GM23338 (cell line): ENCODE measurements at regions not wholly inside any gene's neighbourhood (a gene's known extent, or its start where the extent isn't known, plus 50 kb on each side); places are given as distances from the start of the nearest gene placed in this dataset.

ENCODE experiments used
- ATAC-seq: fragments of 200-7000 bp; cut with Tn5 transposase; 3 replicates; pipeline ENCODE4 v1.9.1; 2020
- DNase-seq: peaks from one replicate; pipeline ENCODE4 v3.0.0-alpha.2; 2015; ENCODE audit warnings: low spot score
- H2AFZ ChIP-seq: fragments of 200-600 bp; sonication (generic); 2 replicates; pipeline ENCODE4 v1.8.0; 2016; ENCODE audit warnings: antibody characterized with exemption, mild to moderate bottlenecking, moderate library complexity
- H3F3A ChIP-seq: fragments of 200-600 bp; sonication (generic); replicated peaks from 2 replicates; pipeline ENCODE4 v1.8.0; 2017; ENCODE audit warnings: antibody characterized with exemption, mixed run types, low read depth
- H3K27ac ChIP-seq: fragments of 200-600 bp; sonication (generic); 2 replicates; pipeline ENCODE4 v1.6.1; 2016; ENCODE audit warnings: low read depth
- H3K27me3 ChIP-seq: fragments of 200-600 bp; sonication (generic); 2 replicates; pipeline ENCODE4 v1.8.0; 2016; ENCODE audit warnings: mild to moderate bottlenecking, mixed run types, moderate library complexity; ENCODE audit not compliant: insufficient read depth
- H3K36me3 ChIP-seq: fragments of 200-600 bp; sonication (generic); 2 replicates; pipeline ENCODE4 v1.8.0; 2016; ENCODE audit warnings: mild to moderate bottlenecking; ENCODE audit not compliant: insufficient read depth
- H3K4me1 ChIP-seq: fragments of 200-600 bp; sonication (generic); 2 replicates; pipeline ENCODE4 v1.8.0; 2016; ENCODE audit warnings: mild to moderate bottlenecking, moderate library complexity; ENCODE audit not compliant: insufficient read depth
- H3K4me2 ChIP-seq: fragments of 200-600 bp; sonication (generic); 2 replicates; pipeline ENCODE4 v1.7.1; 2017; ENCODE audit warnings: mixed run types
- H3K4me3 ChIP-seq: fragments of 200-600 bp; sonication (generic); 2 replicates; pipeline ENCODE4 v1.6.1; 2016; ENCODE audit warnings: mixed run types
- H3K79me2 ChIP-seq: fragments of 200-600 bp; sonication (generic); replicated peaks from 2 replicates; pipeline ENCODE4 v1.8.0; 2017; ENCODE audit warnings: mild to moderate bottlenecking; ENCODE audit not compliant: insufficient read depth
- H3K9me2 ChIP-seq: fragments of 200-600 bp; sonication (generic); 2 replicates; pipeline ENCODE4 v1.8.0; 2017; ENCODE audit not compliant: insufficient read depth
- H4K20me1 ChIP-seq: fragments of 200-600 bp; sonication (generic); replicated peaks from 2 replicates; pipeline ENCODE4 v1.8.0; 2017; ENCODE audit warnings: mild to moderate bottlenecking; ENCODE audit not compliant: insufficient read depth
- H3K27ac Mint-ChIP-seq: 2 replicates; pipeline ENCODE4 v1.8.0; 2020; ENCODE audit warnings: inconsistent platforms, mild to moderate bottlenecking, moderate library complexity, mixed read lengths
- H3K27me3 Mint-ChIP-seq: 3 replicates; pipeline ENCODE4 v1.8.0; 2022; ENCODE audit warnings: low read depth, mild to moderate bottlenecking, moderate library complexity, mixed read lengths, inconsistent platforms; ENCODE audit not compliant: insufficient read depth, poor library complexity
- H3K36me3 Mint-ChIP-seq: 3 replicates; pipeline ENCODE4 v1.8.0; 2021; ENCODE audit warnings: low read depth, mild to moderate bottlenecking, inconsistent platforms, moderate library complexity, mixed read lengths
- H3K4me1 Mint-ChIP-seq: 3 replicates; pipeline ENCODE4 v1.8.0; 2020; ENCODE audit warnings: mild to moderate bottlenecking, inconsistent platforms, mixed read lengths
- H3K4me3 Mint-ChIP-seq: 3 replicates; pipeline ENCODE4 v1.8.0; 2021; ENCODE audit warnings: moderate library complexity, mild to moderate bottlenecking, inconsistent platforms, mixed read lengths
- H3K9me3 Mint-ChIP-seq: 3 replicates; pipeline ENCODE4 v1.8.0; 2020; ENCODE audit warnings: moderate library complexity, mild to moderate bottlenecking, inconsistent platforms, mixed read lengths
- CREB1 ChIP-seq: fragments of 250-450 bp; sonication (Bioruptor Pico); IDR thresholded peaks from 2 replicates; pipeline ENCODE4 v1.5.0; 2020; ENCODE audit warnings: low read depth, mild to moderate bottlenecking, moderate library complexity
- EZH2 ChIP-seq: fragments of 200-600 bp; sonication (generic); IDR thresholded peaks from one replicate; pipeline ENCODE4 v1.8.0; 2017; ENCODE audit warnings: antibody characterized with exemption, mild to moderate bottlenecking, low read depth; ENCODE audit not compliant: unreplicated experiment
- EZH2phosphoT487 ChIP-seq: fragments of 200-600 bp; sonication (generic); IDR thresholded peaks from one replicate; pipeline ENCODE4 v1.8.1; 2018; ENCODE audit warnings: antibody characterized with exemption; ENCODE audit not compliant: unreplicated experiment
- JUNB ChIP-seq: IDR thresholded peaks from one replicate; pipeline ENCODE4 v1.6.1; 2016; ENCODE audit warnings: antibody characterized with exemption; ENCODE audit not compliant: unreplicated experiment
- NANOG ChIP-seq: IDR thresholded peaks from 2 replicates; pipeline ENCODE4 v1.6.1; 2016; ENCODE audit warnings: antibody characterized with exemption, borderline replicate concordance
- STAT1 ChIP-seq: IDR thresholded peaks from one replicate; pipeline ENCODE4 v1.6.1; 2016; ENCODE audit warnings: antibody characterized with exemption; ENCODE audit not compliant: unreplicated experiment
- ZNF114 ChIP-seq: fragments of 250-450 bp; sonication (Bioruptor Pico); IDR thresholded peaks from 2 replicates; pipeline ENCODE4 v1.5.0; 2020; ENCODE audit warnings: mild to moderate bottlenecking, moderate library complexity
- ZNF331 ChIP-seq: fragments of 250-450 bp; sonication (Bioruptor Pico); IDR thresholded peaks from 2 replicates; pipeline ENCODE4 v1.5.0; 2020; ENCODE audit warnings: low read depth, mild to moderate bottlenecking, moderate library complexity
- TF ChIP-seq, protein P1 (sequence below): IDR thresholded peaks from one replicate; pipeline ENCODE4 v1.6.1; 2018; ENCODE audit warnings: antibody characterized with exemption; ENCODE audit not compliant: unreplicated experiment
- TF ChIP-seq, protein P2 (sequence below), 2 experiments: fragments of 200-600 bp in 1 of 2; sonication (generic) in 1 of 2; conservative IDR thresholded peaks; 2 replicates each; pipeline versions ENCODE4 v1.5.1 to v1.6.1; 2016 to 2017; ENCODE audit warnings: antibody characterized with exemption in 2 of 2, low read depth in 2 of 2, mild to moderate bottlenecking in 2 of 2, moderate library complexity in 1 of 2

DNA sequence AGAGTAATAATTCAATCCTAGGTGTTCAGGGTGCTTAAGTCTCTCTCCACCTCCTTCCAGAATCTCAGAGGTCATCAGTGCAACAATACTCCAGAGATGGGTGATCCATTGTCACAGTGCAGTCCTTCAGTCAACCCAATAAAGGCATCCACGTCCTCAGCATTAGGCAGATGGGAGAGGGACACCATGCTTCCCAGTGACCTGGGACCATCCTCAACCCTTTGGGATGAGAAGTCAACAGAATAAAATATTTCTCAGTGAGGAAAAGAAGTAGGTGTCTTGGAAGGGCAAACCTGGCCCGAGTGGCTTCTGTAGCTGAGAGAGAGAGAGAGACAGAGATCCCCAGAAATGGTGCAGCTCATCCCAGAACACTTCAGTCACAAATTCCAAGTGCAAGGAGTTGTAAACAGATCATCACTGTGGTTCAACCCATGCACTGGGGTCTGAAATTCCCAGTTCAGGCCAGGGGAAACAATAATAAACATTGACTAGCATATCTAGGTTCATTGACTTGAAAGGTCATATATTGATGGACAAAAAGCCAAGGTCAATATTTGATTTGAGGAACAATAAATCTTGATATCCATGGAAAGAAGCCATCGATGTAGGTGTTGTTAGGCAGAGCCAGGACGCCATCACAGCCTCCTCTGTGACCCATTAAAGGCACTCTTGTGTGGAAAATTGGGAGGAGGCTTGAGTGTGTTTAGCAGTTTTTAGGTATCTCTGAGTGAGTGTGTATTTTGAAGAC is 256.0 kb upstream of the ZMIZ1 start (continued):
- no peak for TF ChIP-seq ZNF331 (CRISPR knock-in tag)
- TF ChIP-seq, protein P1, sequence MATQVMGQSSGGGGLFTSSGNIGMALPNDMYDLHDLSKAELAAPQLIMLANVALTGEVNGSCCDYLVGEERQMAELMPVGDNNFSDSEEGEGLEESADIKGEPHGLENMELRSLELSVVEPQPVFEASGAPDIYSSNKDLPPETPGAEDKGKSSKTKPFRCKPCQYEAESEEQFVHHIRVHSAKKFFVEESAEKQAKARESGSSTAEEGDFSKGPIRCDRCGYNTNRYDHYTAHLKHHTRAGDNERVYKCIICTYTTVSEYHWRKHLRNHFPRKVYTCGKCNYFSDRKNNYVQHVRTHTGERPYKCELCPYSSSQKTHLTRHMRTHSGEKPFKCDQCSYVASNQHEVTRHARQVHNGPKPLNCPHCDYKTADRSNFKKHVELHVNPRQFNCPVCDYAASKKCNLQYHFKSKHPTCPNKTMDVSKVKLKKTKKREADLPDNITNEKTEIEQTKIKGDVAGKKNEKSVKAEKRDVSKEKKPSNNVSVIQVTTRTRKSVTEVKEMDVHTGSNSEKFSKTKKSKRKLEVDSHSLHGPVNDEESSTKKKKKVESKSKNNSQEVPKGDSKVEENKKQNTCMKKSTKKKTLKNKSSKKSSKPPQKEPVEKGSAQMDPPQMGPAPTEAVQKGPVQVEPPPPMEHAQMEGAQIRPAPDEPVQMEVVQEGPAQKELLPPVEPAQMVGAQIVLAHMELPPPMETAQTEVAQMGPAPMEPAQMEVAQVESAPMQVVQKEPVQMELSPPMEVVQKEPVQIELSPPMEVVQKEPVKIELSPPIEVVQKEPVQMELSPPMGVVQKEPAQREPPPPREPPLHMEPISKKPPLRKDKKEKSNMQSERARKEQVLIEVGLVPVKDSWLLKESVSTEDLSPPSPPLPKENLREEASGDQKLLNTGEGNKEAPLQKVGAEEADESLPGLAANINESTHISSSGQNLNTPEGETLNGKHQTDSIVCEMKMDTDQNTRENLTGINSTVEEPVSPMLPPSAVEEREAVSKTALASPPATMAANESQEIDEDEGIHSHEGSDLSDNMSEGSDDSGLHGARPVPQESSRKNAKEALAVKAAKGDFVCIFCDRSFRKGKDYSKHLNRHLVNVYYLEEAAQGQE = no peak
- TF ChIP-seq JUNB = no peak
- TF ChIP-seq EZH2phosphoT487 = no peak
- no peak for TF ChIP-seq NANOG
- no peak for TF ChIP-seq ZNF114 (CRISPR knock-in tag)
- no peak for TF ChIP-seq STAT1
- TF ChIP-seq EZH2 = no peak
- TF ChIP-seq CREB1 (CRISPR knock-in tag) = no peak

DNA sequence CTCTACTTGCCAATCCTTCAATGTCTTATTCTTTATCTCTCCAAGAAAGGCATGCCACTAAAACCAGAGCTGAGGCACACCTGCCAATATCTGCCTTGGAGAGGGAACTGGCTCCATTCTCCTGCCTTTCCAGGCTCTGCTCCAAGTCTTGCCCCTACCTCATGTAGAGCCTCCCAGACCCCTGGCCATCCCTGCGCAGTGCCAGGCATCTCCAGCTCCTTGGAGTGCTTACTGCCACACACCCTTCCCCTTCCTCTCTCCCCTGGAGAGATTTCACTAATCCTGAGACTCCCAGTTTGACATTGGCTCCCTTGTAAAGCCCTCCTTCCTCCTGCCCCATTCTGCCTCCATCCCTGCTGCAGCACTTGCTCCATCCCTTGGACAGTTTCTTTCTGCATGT is 255.2 kb upstream of the ZMIZ1 start:
- Histone ChIP-seq H3K9me2 (peaks cover 3% of the 10 kb centered on the region; the same call in 1 of the 2 replicates), H3F3A (no peaks in the 10 kb centered on the region), H3K79me2 (no peaks in the 10 kb centered on the region), H3K27ac (no peak overlapping the region), H4K20me1 (no peaks in the 10 kb centered on the region), H3K4me3 (no peak overlapping the region), H3K27me3 (no peaks in the 10 kb centered on the region), H3K4me1 (peaks cover 17% of the 10 kb centered on the region), H2AFZ (no peak overlapping the region), H3K36me3 (no peaks in the 10 kb centered on the region), H3K4me2 (no peak overlapping the region)
- peaks cover 7% of the 10 kb centered on the region for H3K27me3 Mint-ChIP-seq
- H3K4me1 Mint-ChIP-seq = peaks cover 13% of the 10 kb centered on the region
- ATAC-seq (no peak), DNase-seq (no peak)
- H3K27ac Mint-ChIP-seq = no peak overlapping the region
- no peak overlapping the region for H3K4me3 Mint-ChIP-seq
- H3K36me3 Mint-ChIP-seq = no peaks in the 10 kb centered on the region
- H3K9me3 Mint-ChIP-seq = no peaks in the 10 kb centered on the region; the same call in 2 of the 3 replicates
- TF ChIP-seq, protein P2, sequence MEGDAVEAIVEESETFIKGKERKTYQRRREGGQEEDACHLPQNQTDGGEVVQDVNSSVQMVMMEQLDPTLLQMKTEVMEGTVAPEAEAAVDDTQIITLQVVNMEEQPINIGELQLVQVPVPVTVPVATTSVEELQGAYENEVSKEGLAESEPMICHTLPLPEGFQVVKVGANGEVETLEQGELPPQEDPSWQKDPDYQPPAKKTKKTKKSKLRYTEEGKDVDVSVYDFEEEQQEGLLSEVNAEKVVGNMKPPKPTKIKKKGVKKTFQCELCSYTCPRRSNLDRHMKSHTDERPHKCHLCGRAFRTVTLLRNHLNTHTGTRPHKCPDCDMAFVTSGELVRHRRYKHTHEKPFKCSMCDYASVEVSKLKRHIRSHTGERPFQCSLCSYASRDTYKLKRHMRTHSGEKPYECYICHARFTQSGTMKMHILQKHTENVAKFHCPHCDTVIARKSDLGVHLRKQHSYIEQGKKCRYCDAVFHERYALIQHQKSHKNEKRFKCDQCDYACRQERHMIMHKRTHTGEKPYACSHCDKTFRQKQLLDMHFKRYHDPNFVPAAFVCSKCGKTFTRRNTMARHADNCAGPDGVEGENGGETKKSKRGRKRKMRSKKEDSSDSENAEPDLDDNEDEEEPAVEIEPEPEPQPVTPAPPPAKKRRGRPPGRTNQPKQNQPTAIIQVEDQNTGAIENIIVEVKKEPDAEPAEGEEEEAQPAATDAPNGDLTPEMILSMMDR (conservative IDR thresholded peaks at IDR 0.05; ENCODE audit: low read depth in 2 of 2) = no peak
- TF ChIP-seq ZNF331 (CRISPR knock-in tag) = no peak
- TF ChIP-seq, protein P1 = no peak
- TF ChIP-seq CREB1 (CRISPR knock-in tag) = no peak
